Activated naive CD8-positive, alpha-beta T cell (primary cell): ENCODE measurements at regions not wholly inside any gene's neighbourhood (a gene's known extent, or its start where the extent isn't known, plus 50 kb on each side); places are given as distances from the start of the nearest gene placed in this dataset.

Source experiments
- H3K27ac Mint-ChIP-seq: one replicate; pipeline ENCODE4 v1.8.0; 2021; ENCODE audit warnings: mixed read lengths
- H3K27me3 Mint-ChIP-seq: one replicate; pipeline ENCODE4 v1.8.0; 2021; ENCODE audit warnings: mixed read lengths
- H3K36me3 Mint-ChIP-seq: one replicate; pipeline ENCODE4 v1.8.0; 2021; ENCODE audit warnings: mixed read lengths
- H3K4me1 Mint-ChIP-seq: one replicate; pipeline ENCODE4 v1.8.0; 2021; ENCODE audit warnings: low read depth, mixed read lengths
- H3K4me3 Mint-ChIP-seq: one replicate; pipeline ENCODE4 v1.8.0; 2021; ENCODE audit warnings: mild to moderate bottlenecking, mixed read lengths
- H3K9me3 Mint-ChIP-seq: one replicate; pipeline ENCODE4 v1.8.0; 2021; ENCODE audit warnings: low read depth, mixed read lengths

DNA sequence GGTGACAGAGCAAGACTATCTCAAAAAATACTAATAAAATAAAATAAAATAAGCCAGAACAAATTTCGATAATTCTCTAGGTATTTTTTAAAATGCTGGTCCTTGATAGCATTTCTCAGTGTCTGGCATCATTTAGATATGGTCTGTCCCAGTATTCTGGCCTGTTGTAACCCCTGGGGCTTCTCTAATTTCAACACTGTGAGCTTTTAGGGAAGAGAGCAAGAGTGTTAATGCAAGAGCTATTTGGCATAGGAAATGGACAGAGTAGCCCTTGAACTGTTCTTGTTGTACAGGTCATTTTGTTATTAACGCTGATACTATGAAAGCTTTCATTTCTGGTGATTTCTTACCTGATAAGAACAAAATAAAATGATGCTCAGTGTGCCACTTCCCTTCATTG is 112.2 kb upstream of the ZNF608 start:
- no peaks in the 10 kb centered on the region for H3K9me3 Mint-ChIP-seq
- H3K36me3 Mint-ChIP-seq, result no peaks in the 10 kb centered on the region
- H3K27ac Mint-ChIP-seq, result no peak overlapping the region
- H3K27me3 Mint-ChIP-seq, result no peaks in the 10 kb centered on the region
- no peaks in the 10 kb centered on the region for H3K4me1 Mint-ChIP-seq
- H3K4me3 Mint-ChIP-seq, result no peak overlapping the region

DNA sequence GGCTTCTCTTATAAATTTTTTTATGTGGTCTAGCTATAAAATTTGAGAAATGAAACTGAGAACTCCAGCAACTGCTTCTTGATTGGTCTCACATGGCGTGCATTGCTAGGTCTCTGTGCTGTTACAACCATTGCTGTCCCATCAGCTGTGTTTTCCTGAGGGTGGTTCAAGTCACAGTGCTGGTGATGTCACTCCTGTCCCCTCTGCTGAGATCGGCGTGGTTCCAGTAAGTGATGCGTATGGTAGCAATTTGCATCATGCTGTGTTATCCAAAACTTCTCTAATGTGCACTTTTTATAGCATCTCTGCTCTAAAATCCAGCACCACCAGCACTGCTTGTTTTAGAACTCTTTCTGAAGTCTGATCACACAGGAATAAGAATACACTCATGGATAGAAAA is 112.6 kb upstream of the ZNF608 start:
- Mint-ChIP-seq H3K27ac (no peak overlapping the region), H3K9me3 (no peaks in the 10 kb centered on the region), H3K36me3 (no peaks in the 10 kb centered on the region), H3K4me3 (no peak overlapping the region), H3K27me3 (no peaks in the 10 kb centered on the region), H3K4me1 (no peaks in the 10 kb centered on the region)

DNA sequence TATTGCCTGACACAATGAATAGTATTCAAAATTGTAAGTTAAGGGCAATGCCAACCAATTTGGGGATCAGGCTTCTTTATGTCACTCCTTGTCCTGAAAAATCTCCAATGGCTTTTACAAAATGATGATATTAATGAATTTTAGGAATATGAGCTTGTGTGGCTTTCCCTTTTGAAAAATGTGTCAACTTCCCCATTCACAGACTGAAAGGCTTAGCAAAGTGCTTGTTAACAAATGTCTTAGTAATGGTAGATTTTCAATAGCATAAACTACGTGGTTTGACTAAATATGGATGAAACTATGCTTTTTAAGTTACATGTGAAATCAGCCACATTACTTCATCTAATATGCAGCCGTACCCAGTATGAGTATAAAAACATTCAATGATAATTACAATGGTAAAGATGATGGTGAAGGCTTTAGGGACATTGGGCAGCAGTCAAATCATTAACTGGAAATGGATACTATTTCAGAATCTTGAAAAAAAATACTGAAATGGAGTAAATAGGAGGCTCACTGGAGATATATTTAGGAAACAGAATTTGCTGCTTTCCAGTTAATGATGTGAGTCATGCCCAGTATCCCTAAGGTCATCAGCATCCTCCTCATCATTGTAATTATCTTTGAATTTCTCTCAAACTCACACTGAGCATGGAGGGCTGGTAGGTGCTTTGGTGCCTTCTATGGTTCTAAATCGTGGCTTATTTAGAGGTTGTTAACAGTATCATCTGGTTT is 113.3 kb upstream of the ZNF608 start:
- Mint-ChIP-seq H3K27me3 (no peaks in the 10 kb centered on the region), H3K27ac (no peak overlapping the region), H3K36me3 (no peaks in the 10 kb centered on the region), H3K4me3 (no peak overlapping the region), H3K9me3 (no peaks in the 10 kb centered on the region), H3K4me1 (no peaks in the 10 kb centered on the region)

DNA sequence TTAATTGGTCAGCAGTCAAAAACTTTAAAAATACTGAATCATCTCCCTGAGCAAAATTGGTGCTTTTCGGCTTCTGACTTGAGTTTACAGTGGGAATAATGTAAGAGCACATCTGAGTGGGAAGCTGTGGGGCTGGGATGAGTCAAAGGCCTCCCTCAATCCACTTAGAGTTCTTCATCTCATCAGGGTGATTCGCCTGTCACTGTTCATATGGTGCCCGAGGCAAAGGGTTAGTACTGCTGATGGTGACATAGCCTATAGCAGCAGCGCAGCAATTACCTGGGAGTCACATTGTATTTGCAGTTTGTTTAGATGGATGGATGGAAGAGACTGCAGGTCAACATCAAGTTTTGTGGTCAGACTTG is 113.8 kb upstream of the ZNF608 start:
- no peaks in the 10 kb centered on the region for H3K36me3 Mint-ChIP-seq
- H3K27ac Mint-ChIP-seq, result no peak overlapping the region
- H3K4me1 Mint-ChIP-seq, result no peaks in the 10 kb centered on the region
- no peak overlapping the region for H3K4me3 Mint-ChIP-seq
- H3K9me3 Mint-ChIP-seq, result peaks cover under 1% of the 10 kb centered on the region
- no peaks in the 10 kb centered on the region for H3K27me3 Mint-ChIP-seq

DNA sequence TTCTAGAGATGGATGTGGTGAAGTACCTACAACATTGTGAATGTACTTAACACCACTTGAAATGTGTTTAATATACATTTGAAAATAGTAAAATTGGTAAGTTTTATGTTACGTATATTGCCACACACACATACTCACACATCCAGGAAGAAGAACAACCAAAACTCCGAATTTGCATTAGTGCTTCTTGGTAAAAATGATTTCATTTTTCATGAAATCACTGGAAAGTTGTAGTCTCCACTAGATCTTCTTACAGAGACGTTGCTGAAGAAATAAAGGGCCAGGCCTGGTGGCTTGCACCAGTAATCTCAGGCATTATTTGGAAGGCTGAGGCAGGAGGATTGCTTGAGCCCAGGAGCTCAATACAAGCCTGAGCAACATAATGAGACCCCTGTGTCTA is 118.6 kb upstream of the ZNF608 start:
- Mint-ChIP-seq H3K4me1 (peaks cover 1% of the 10 kb centered on the region), H3K27me3 (no peaks in the 10 kb centered on the region), H3K4me3 (no peak overlapping the region), H3K27ac (no peak overlapping the region), H3K9me3 (peaks cover 10% of the 10 kb centered on the region), H3K36me3 (no peaks in the 10 kb centered on the region)

DNA sequence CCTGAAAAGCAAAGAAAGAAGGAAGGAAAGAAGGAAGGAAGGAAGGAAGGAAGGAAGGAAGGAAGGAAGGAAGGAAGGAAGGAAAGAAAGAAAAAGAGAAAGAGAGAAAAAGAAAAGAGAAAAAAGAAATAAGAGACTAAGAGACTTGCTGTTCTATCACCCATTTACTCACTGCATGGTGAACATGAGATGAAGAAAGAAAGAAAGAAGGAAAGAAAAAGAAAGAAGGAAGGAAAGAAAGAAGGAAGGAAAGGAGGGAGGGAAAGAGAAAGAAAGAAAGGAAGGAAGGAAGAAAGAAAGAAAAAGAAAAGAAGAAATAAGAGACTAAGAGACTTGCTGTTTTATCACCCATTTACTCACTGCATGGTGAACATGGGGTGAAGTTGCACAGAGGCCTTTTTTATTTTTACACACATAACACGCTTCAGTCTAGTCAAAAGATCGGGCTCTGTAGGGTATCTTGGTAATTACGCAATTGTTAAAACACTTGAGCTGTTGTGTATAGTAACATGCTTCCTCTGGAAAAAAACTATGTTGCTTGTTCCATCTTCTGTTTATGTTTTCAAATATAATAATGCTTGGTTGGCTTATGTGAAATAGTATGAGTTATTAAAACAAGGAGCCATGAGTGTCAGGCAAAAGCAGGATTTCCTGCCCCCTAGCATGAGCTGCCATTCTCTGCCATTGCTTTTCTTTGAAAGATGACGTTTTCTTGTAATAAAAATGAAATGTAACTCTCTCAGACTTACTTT is 119.3 kb upstream of the ZNF608 start:
- no peak overlapping the region for H3K4me3 Mint-ChIP-seq
- peaks cover 10% of the 10 kb centered on the region for H3K9me3 Mint-ChIP-seq
- no peak overlapping the region for H3K27ac Mint-ChIP-seq
- peaks cover 1% of the 10 kb centered on the region for H3K4me1 Mint-ChIP-seq
- H3K27me3 Mint-ChIP-seq, result no peaks in the 10 kb centered on the region
- H3K36me3 Mint-ChIP-seq, result no peaks in the 10 kb centered on the region

DNA sequence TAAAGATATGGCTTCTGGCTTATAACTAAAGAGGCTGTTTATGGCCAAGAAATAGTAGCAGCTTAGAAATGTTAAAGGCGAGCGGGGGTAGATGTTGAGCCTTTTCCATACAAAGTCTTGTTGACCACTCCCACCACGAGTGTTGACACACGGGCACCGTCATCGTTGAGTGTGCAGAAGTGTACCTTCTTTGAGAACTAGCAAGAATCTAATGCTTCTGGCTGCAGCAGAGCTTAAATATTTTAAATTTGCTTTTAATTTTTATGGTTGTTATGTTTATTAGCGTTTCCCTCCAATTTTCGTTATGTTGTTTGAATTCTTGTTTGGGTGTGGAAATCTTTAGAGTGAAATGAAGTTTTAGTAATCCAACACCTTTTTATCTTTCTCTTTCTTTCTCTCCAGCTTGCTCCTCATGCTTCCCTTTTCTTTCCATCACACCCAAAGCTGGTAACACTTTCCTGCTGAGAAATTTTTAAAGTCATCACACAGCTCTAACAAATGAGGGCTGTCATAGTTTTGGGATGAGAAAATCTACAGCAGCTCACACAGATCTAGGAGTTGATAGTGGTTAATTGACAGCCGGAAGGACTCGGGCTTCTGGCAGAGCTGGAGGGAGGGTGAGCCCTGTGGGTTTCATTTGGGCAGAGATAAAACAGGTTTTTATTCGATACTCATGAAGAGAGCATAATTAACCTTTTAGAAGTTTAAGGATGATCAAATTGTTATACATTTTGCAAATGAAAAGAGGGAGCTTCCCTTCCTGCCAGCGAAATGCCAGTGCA is 120.1 kb upstream of the ZNF608 start:
- Mint-ChIP-seq H3K4me3 (no peak overlapping the region), H3K36me3 (no peaks in the 10 kb centered on the region), H3K27ac (no peak overlapping the region), H3K4me1 (peaks cover 1% of the 10 kb centered on the region), H3K27me3 (no peaks in the 10 kb centered on the region), H3K9me3 (peaks cover 10% of the 10 kb centered on the region)

DNA sequence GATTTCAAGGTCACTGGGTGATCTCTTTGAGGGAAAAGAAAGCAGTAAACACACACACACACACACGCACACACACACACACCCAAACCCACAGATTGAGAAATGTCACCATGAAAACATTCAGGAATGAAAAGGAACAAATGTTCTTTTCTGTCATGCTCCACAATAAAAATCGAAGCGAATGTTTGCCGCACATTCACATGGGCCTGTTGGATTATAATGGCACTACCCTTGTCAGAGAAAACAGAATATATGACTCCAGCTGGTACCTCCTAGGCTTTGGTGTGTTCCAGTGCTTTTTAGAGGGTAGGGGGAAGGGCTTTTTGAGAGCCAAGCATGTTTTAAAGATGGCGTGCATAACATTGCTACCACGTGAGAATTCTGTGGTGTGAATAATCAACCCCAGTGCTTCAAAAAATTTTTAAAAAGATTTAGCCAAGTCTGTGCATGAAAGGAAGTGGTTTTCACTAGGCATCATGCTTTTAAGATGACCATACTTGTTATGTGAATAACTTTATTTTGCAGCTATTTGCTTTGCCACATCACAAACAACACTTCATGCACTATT is 120.8 kb upstream of the ZNF608 start:
- Mint-ChIP-seq H3K4me1 (peaks cover 1% of the 10 kb centered on the region), H3K36me3 (no peaks in the 10 kb centered on the region), H3K9me3 (peaks cover 10% of the 10 kb centered on the region), H3K27me3 (no peaks in the 10 kb centered on the region), H3K4me3 (no peak overlapping the region), H3K27ac (no peak overlapping the region)

DNA sequence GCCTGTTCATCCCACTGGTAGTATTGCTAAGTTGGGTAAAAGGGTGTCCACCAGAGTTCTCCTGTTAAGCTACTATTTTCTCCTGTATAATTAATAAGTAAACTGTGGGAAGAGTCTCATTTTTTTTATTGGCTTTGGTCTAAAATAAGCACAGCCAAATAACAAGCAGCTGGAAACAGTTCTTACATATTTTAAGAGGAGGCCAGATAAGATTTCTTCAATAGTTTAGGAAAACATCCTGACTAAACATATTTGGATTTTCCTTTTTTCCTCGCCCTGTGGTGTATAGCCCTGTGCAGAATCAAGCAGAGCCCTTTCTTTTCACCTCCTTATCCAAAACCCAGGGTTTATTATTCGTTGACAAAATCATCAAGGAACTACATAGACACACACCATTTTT is 122.2 kb upstream of the ZNF608 start:
- Mint-ChIP-seq H3K4me1 (peaks cover 1% of the 10 kb centered on the region), H3K9me3 (peaks cover 10% of the 10 kb centered on the region), H3K36me3 (no peaks in the 10 kb centered on the region), H3K4me3 (no peak overlapping the region), H3K27me3 (no peaks in the 10 kb centered on the region), H3K27ac (no peak overlapping the region)

DNA sequence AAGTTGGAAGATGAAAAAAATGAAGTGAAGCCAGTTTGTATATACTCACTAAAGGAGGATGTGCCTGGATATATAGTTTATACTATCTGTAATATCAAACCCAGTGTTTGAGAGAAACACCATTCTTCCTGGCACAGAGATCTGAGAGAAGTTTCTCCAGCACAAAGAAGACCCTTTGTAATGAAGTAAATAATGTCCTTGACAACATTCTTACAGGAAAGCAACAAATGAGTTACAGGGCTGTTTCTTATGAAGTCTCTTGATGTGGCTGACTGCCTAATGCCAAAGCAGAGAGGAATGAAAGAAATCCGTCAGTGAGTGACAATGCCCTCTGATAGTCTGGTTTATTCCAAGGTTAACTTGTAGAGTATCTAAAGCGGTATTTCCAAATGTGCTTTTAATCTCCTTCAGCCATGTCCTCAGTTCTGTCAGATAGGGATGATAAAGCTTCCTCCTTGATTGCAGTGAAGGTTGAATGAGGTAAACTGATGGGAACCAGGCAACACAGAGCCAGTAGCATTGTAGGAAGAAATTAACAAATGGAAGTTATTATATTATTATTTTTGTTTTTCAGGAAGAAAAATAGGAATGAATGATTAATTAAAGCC is 123.1 kb upstream of the ZNF608 start:
- Mint-ChIP-seq H3K27ac (no peak overlapping the region), H3K36me3 (no peaks in the 10 kb centered on the region), H3K4me3 (no peak overlapping the region), H3K9me3 (peaks cover 10% of the 10 kb centered on the region), H3K4me1 (peaks cover 1% of the 10 kb centered on the region), H3K27me3 (no peaks in the 10 kb centered on the region)

DNA sequence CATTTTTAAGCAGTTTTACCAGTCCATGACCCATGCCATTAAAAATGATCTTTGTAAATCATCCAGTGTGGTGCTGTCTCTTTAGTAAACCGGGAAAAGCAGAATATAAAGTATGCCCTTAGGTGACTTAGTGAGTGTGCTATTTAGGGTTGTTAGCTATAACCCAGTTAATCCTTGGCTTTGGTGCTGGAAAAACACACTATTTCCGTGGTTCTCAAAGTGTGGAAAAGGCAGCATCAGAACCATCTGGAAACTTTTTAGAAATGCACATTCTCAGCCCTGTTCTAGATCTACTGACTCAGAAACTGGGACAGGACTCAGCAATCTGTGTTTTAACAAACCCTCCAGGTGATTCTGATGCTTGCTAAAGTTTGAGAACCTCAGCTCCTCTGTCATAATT is 123.6 kb upstream of the ZNF608 start:
- Mint-ChIP-seq H3K4me1 (peaks cover 1% of the 10 kb centered on the region), H3K27me3 (no peaks in the 10 kb centered on the region)

DNA sequence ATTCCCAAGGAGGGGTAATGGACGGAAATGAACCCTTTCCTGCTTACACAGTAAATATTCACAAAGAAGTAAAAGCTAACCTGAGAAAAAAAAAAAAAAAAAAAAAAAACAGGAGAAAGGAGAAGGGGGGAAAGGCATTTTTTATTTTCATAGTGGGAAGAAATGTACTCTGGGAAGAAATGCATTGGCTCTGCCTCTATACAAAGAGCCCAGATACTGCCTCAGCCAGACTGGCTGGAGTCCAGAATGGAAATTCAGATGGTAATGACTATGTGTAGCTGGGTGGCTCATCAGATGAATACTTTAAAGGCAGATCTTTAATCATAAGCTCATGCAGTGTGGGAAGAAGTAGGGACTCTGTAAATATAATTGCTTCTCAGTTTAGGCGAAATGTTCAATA is 124.9 kb upstream of the ZNF608 start:
- no peaks in the 10 kb centered on the region for H3K27me3 Mint-ChIP-seq
- no peak overlapping the region for H3K4me3 Mint-ChIP-seq
- H3K9me3 Mint-ChIP-seq, result no peaks in the 10 kb centered on the region
- no peaks in the 10 kb centered on the region for H3K36me3 Mint-ChIP-seq
- no peak overlapping the region for H3K27ac Mint-ChIP-seq
- no peaks in the 10 kb centered on the region for H3K4me1 Mint-ChIP-seq

More for the DNA sequence above, 123.6 kb upstream of the ZNF608 start:
- Mint-ChIP-seq H3K4me3 (no peak overlapping the region), H3K9me3 (peaks cover 10% of the 10 kb centered on the region), H3K36me3 (no peaks in the 10 kb centered on the region), H3K27ac (no peak overlapping the region)

DNA sequence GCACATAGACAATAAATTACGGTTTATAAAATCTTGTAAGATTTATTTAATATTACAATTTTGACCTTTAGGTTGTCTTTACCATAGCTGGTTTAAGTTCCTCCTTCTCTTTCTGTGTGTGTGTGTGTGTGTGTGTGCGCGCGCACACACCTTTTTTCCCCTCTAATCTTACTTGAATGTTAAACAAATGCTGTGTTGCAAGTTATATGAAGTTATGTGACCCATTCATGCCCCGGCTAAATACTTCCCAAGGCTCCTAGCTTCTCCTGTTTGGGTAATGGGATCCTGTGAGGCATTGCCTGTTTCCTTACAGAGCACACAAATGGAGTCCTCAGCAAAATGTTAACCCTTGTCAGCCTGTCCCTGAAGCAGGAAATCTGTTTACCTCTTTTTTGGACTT is 125.6 kb upstream of the ZNF608 start:
- no peak overlapping the region for H3K4me3 Mint-ChIP-seq
- H3K27me3 Mint-ChIP-seq, result no peaks in the 10 kb centered on the region
- no peaks in the 10 kb centered on the region for H3K9me3 Mint-ChIP-seq
- no peak overlapping the region for H3K27ac Mint-ChIP-seq
- no peaks in the 10 kb centered on the region for H3K4me1 Mint-ChIP-seq
- H3K36me3 Mint-ChIP-seq, result no peaks in the 10 kb centered on the region

DNA sequence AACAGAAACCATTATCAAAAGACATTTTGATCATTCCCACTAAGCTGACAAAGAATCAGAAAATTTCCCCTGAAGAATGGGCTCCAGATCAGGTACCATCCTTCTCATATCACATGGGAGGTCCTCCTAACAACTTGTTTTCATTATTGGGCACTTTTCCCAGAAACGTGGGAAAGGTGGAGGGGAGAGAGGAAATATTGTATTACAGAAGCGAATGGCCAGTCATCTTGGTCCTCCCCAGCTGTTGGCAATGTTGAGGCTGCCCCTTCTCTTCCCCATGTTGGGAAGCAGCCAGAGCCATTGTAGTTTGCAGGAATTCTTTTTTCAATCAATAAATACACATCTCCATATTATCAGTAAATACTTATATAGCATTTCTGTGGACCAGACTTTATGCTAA is 126.2 kb upstream of the ZNF608 start:
- Mint-ChIP-seq H3K27me3 (no peaks in the 10 kb centered on the region), H3K9me3 (no peaks in the 10 kb centered on the region), H3K4me1 (no peaks in the 10 kb centered on the region), H3K4me3 (no peak overlapping the region), H3K36me3 (no peaks in the 10 kb centered on the region), H3K27ac (no peak overlapping the region)

DNA sequence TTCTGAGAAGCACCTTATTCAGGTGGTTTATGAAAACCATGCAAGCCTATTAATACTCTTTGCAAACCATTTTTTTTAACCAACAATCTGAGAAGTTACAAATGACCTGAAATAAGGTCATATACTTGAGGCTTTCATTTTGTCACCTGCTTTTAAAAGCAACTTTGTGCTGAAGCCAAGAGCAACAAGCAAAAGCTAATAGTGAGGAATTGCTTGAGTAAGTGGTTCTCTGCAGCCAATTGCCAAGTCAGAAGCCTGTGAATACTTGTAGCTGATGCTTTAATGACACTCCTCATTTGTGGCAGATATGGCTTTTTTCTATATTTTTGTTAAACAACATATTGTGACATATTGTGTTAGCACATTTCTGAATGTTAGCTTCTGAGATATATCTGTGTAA is 126.7 kb upstream of the ZNF608 start:
- no peaks in the 10 kb centered on the region for H3K36me3 Mint-ChIP-seq
- H3K27me3 Mint-ChIP-seq, result no peaks in the 10 kb centered on the region
- no peak overlapping the region for H3K27ac Mint-ChIP-seq
- no peaks in the 10 kb centered on the region for H3K4me1 Mint-ChIP-seq
- no peaks in the 10 kb centered on the region for H3K9me3 Mint-ChIP-seq
- no peak overlapping the region for H3K4me3 Mint-ChIP-seq
